ENCODE measurements at regions not wholly inside any gene's neighbourhood (a gene's known extent, or its start where the extent isn't known, plus 50 kb on each side); places are given as distances from the start of the nearest gene placed in this dataset.
A peak's percentile ranks its signal among the peaks of the same experiment; 100 is the strongest.

- no peak for TF ChIP-seq CTCF (IDR thresholded peaks at IDR 0.05; ENCODE audit: poor library complexity)
- no peak for TF ChIP-seq EZH2phosphoT487 (IDR thresholded peaks at IDR 0.05; ENCODE audit: low read depth, severe bottlenecking, unreplicated experiment)
- TF ChIP-seq EZH2 (IDR thresholded peaks at IDR 0.05; ENCODE audit: borderline replicate concordance) = no peak
- Histone ChIP-seq H3K9me3 (ENCODE audit: low read depth) (no peaks in the 10 kb centered on the region), H3K27ac (no peak overlapping the region), H3K4me2 (no peak overlapping the region), H3K27me3 (no peaks in the 10 kb centered on the region), H3K9me2 (replicated peaks; ENCODE audit: insufficient read depth) (no peaks in the 10 kb centered on the region), H3K4me1 (ENCODE audit: insufficient read depth) (no peaks in the 10 kb centered on the region), H4K20me1 (ENCODE audit: insufficient read depth, poor library complexity, severe bottlenecking) (no peaks in the 10 kb centered on the region), H3K36me3 (replicated peaks; ENCODE audit: insufficient read depth, low read depth) (no peaks in the 10 kb centered on the region), H3K4me3 (no peak overlapping the region), H2AFZ (no peak overlapping the region), H3K79me2 (no peaks in the 10 kb centered on the region)
- 75% methylated on average over 2 of the region's 2 CpGs for WGBS (ENCODE audit: low lambda C conversion rate, missing lambda C conversion rate)
- DNase-seq (ENCODE audit: low spot score) = no peak
Measured at GRCh38 chr12:13343375-13343774, 146.8 kb downstream of the EMP1 start.

DNA sequence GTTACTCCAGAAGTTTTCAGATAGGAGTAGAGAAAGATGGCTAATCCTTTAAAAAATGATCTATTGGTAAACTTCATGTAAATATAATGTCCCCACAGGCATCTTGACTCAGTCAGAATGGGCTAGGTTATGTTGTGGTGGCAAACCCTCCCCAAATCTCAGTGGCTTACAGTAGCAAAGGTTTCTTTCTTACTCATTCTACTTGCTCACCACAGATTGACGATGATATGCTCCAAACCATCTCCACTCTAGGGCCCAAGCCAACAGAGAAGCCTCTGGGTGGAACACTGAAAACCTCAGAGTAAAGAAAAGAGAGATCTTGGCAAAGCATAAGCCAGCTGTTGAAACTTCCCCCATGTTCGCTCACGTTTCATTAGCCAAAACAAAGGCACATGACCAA is 146.4 kb downstream of the EMP1 start:
- Histone ChIP-seq H3K9me3 (ENCODE audit: low read depth) (no peaks in the 10 kb centered on the region), H3K9me2 (replicated peaks; ENCODE audit: insufficient read depth) (no peaks in the 10 kb centered on the region), H4K20me1 (ENCODE audit: insufficient read depth, poor library complexity, severe bottlenecking) (no peaks in the 10 kb centered on the region), H3K27ac (no peak overlapping the region), H2AFZ (no peak overlapping the region), H3K4me1 (ENCODE audit: insufficient read depth) (no peaks in the 10 kb centered on the region), H3K4me2 (no peak overlapping the region), H3K27me3 (no peaks in the 10 kb centered on the region), H3K79me2 (no peaks in the 10 kb centered on the region), H3K36me3 (replicated peaks; ENCODE audit: insufficient read depth, low read depth) (no peaks in the 10 kb centered on the region), H3K4me3 (no peak overlapping the region)
- TF ChIP-seq CTCF (IDR thresholded peaks at IDR 0.05; ENCODE audit: poor library complexity) (no peak), EZH2 (IDR thresholded peaks at IDR 0.05; ENCODE audit: borderline replicate concordance) (no peak), EZH2phosphoT487 (IDR thresholded peaks at IDR 0.05; ENCODE audit: low read depth, severe bottlenecking, unreplicated experiment) (no peak)
- 92% methylated on average over 3 of the region's 3 CpGs for WGBS (ENCODE audit: low lambda C conversion rate, missing lambda C conversion rate)
- DNase-seq (ENCODE audit: low spot score) = no peak

- Histone ChIP-seq H3K27me3 (no peaks in the 10 kb centered on the region), H2AFZ (no peak overlapping the region), H3K27ac (peak overlapping the region; percentile 77), H4K20me1 (ENCODE audit: insufficient read depth, poor library complexity, severe bottlenecking) (no peaks in the 10 kb centered on the region), H3K79me2 (no peaks in the 10 kb centered on the region), H3K4me3 (no peak overlapping the region), H3K36me3 (replicated peaks; ENCODE audit: insufficient read depth, low read depth) (no peaks in the 10 kb centered on the region), H3K4me2 (no peak overlapping the region), H3K4me1 (ENCODE audit: insufficient read depth) (no peaks in the 10 kb centered on the region), H3K9me2 (replicated peaks; ENCODE audit: insufficient read depth) (no peaks in the 10 kb centered on the region), H3K9me3 (ENCODE audit: low read depth) (no peaks in the 10 kb centered on the region)
- TF ChIP-seq EZH2phosphoT487 (IDR thresholded peaks at IDR 0.05; ENCODE audit: low read depth, severe bottlenecking, unreplicated experiment) = no peak
- no peak for TF ChIP-seq CTCF (IDR thresholded peaks at IDR 0.05; ENCODE audit: poor library complexity)
- TF ChIP-seq EZH2 (IDR thresholded peaks at IDR 0.05; ENCODE audit: borderline replicate concordance) = no peak
- 70% methylated on average over 1 of the region's 1 CpG for WGBS (ENCODE audit: low lambda C conversion rate, missing lambda C conversion rate)
- DNase-seq (ENCODE audit: low spot score) = no peak
Measured at GRCh38 chr12:13340149-13340548, 143.6 kb downstream of the EMP1 start.

DNA sequence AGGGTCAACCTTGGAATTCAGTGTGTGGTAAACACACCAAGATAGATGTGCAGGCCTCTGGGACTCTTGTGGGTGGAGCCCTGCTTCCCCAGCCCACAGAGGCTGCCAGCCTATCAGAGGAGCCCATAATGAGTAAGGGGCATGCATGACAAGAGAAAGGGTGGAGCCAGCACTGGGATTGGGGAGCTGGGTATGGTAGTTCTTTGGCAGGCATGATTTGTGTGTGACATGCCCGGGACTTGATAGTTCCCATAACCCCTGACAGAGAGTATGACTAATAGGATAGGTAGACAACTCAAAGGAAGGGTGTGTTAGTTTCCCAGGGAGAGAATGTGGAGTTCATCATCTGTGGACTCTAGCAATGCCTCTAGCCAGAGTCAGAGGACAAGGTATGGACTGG is 143.0 kb downstream of the EMP1 start:
- no peaks in the 10 kb centered on the region for H3K36me3 ChIP-seq (replicated peaks; ENCODE audit: insufficient read depth, low read depth)
- no peak overlapping the region for H3K4me2 ChIP-seq
- H3K9me2 ChIP-seq (replicated peaks; ENCODE audit: insufficient read depth) = no peaks in the 10 kb centered on the region
- no peak for TF ChIP-seq CTCF (IDR thresholded peaks at IDR 0.05; ENCODE audit: poor library complexity)
- TF ChIP-seq EZH2 (IDR thresholded peaks at IDR 0.05; ENCODE audit: borderline replicate concordance) = no peak
- TF ChIP-seq EZH2phosphoT487 (IDR thresholded peaks at IDR 0.05; ENCODE audit: low read depth, severe bottlenecking, unreplicated experiment) = no peak
- 60% methylated on average over 1 of the region's 1 CpG for WGBS (ENCODE audit: low lambda C conversion rate, missing lambda C conversion rate)
- peak; percentile 51 for DNase-seq (ENCODE audit: low spot score)
- H4K20me1 ChIP-seq (ENCODE audit: insufficient read depth, poor library complexity, severe bottlenecking) = no peaks in the 10 kb centered on the region
- H3K79me2 ChIP-seq = no peaks in the 10 kb centered on the region
- H3K4me3 ChIP-seq = no peak overlapping the region
- H3K27me3 ChIP-seq = no peaks in the 10 kb centered on the region
- H3K9me3 ChIP-seq (ENCODE audit: low read depth) = no peaks in the 10 kb centered on the region
- H2AFZ ChIP-seq = no peak overlapping the region
- H3K27ac ChIP-seq = peak overlapping the region; percentile 77
- no peaks in the 10 kb centered on the region for H3K4me1 ChIP-seq (ENCODE audit: insufficient read depth)
